OCI-LY3 (cell line): ENCODE measurements at regions not wholly inside any gene's neighbourhood (a gene's known extent, or its start where the extent isn't known, plus 50 kb on each side); places are given as distances from the start of the nearest gene placed in this dataset.

Experiments
- H2AFZ ChIP-seq: fragments of 200-600, 300-600 bp; shearing (Covaris generic); 2 replicates; pipeline ENCODE4 v1.6.0; 2014; ENCODE audit warnings: antibody characterized with exemption, low read depth, low read length
- H3K27ac ChIP-seq: fragments of 200-600, 300-600 bp; sonication (generic); 2 replicates; pipeline ENCODE4 v1.5.1; 2014; ENCODE audit warnings: mild to moderate bottlenecking, low read length, moderate library complexity, mixed read lengths
- H3K27me3 ChIP-seq: fragments of 200-600, 300-600 bp; sonication (generic); 2 replicates; pipeline ENCODE4 v1.6.1; 2014; ENCODE audit warnings: low read depth, low read length, mixed read lengths
- H3K36me3 ChIP-seq: fragments of 200-600, 300-600 bp; sonication (generic); replicated peaks from 2 replicates; pipeline ENCODE3; 2014; ENCODE audit warnings: low read depth, low read length, mixed read lengths
- H3K4me1 ChIP-seq: fragments of 300-600, 200-600 bp; sonication (generic); 2 replicates; pipeline ENCODE4 v1.6.1; 2014; ENCODE audit warnings: low read length, mixed read lengths
- H3K4me2 ChIP-seq: fragments of 200-600, 300-600 bp; sonication (generic); 2 replicates; pipeline ENCODE4 v1.6.1; 2014; ENCODE audit warnings: low read length, mixed read lengths
- H3K4me3 ChIP-seq: fragments of 300-600, 200-600 bp; sonication (generic); 2 replicates; pipeline ENCODE4 v1.5.1; 2014; ENCODE audit warnings: antibody characterized with exemption, mild to moderate bottlenecking, low read length, moderate library complexity
- H3K79me2 ChIP-seq: fragments of 300-600, 200-600 bp; shearing (Covaris generic); 2 replicates; pipeline ENCODE4 v1.6.1; 2014; ENCODE audit warnings: mild to moderate bottlenecking, low read length, mixed read lengths
- H3K9ac ChIP-seq: fragments of 300-600, 200-600 bp; shearing (Covaris generic); 2 replicates; pipeline ENCODE4 v1.6.0; 2014; ENCODE audit warnings: mild to moderate bottlenecking, low read length, moderate library complexity
- H3K9me3 ChIP-seq: fragments of 200-600, 300-600 bp; shearing (Covaris generic); 2 replicates; pipeline ENCODE4 v1.6.1; 2014; ENCODE audit warnings: low read length, mixed read lengths; ENCODE audit not compliant: insufficient read depth
- H4K20me1 ChIP-seq: fragments of 200-600, 300-600 bp; sonication (generic); 2 replicates; pipeline ENCODE4 v1.6.1; 2016; ENCODE audit warnings: low read length, mixed read lengths; ENCODE audit not compliant: insufficient read depth
- CTCF ChIP-seq: fragments of 200-600, 300-600 bp; sonication (generic); IDR thresholded peaks from 2 replicates; pipeline ENCODE4 v1.5.1; 2014; ENCODE audit warnings: antibody characterized with exemption, low read length, low read depth
- EZH2phosphoT487 ChIP-seq: fragments of 200-600 bp; shearing (Covaris generic); IDR thresholded peaks from 2 replicates; pipeline ENCODE4 v1.6.1; 2018; ENCODE audit warnings: antibody characterized with exemption, mixed run types, low read depth

DNA sequence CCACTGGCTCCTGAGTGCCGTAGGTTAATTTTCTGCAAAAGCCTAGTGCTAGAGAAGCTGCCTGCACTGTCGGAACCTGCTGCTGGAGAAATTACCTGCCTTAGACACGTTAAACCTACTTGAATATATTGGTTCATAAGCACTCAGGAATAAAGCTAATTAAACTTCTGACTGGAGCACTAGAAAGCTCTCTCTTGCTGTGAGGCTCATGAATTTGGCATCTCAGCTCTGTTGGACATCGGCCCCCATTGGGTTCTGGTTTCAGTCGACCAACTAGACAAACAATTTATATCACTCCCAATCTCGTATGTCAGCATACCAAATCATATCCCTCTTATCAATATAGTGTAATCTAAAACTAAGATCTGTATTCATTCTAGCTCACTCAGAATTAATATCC, 52.4 kb upstream of the SEMA3C start:
- H3K4me2 ChIP-seq, result no peak overlapping the region
- H4K20me1 ChIP-seq, result no peaks in the 10 kb centered on the region
- no peak overlapping the region for H3K9ac ChIP-seq
- no peaks in the 10 kb centered on the region; the same call in 1 of the 2 replicates for H3K4me1 ChIP-seq
- no peaks in the 10 kb centered on the region for H3K36me3 ChIP-seq
- no peak for TF ChIP-seq EZH2phosphoT487
- no peak for TF ChIP-seq CTCF
- no peaks in the 10 kb centered on the region for H3K27me3 ChIP-seq
- no peak overlapping the region for H2AFZ ChIP-seq
- H3K9me3 ChIP-seq, result no peaks in the 10 kb centered on the region
- no peak overlapping the region for H3K4me3 ChIP-seq
- no peaks in the 10 kb centered on the region for H3K79me2 ChIP-seq
- H3K27ac ChIP-seq, result no peak overlapping the region
